ENCODE measurements at regions not wholly inside any gene's neighbourhood (a gene's known extent, or its start where the extent isn't known, plus 50 kb on each side); places are given as distances from the start of the nearest gene placed in this dataset.
"Not testable (repeated sequence)": the region's sequence is repeated elsewhere in the genome, so short reads cannot be mapped to it uniquely, and the experiment has no call there.

GRCh38 chr7:125279961-125280360 lies 350.3 kb upstream of the POT1 start:
- no peak for DNase-seq (ENCODE audit: low spot score)
- no peak for ATAC-seq

GRCh38 chr7:125278318-125278717 lies 348.7 kb upstream of the POT1 start:
- ATAC-seq (no peak), DNase-seq (ENCODE audit: low spot score) (no peak)

DNA sequence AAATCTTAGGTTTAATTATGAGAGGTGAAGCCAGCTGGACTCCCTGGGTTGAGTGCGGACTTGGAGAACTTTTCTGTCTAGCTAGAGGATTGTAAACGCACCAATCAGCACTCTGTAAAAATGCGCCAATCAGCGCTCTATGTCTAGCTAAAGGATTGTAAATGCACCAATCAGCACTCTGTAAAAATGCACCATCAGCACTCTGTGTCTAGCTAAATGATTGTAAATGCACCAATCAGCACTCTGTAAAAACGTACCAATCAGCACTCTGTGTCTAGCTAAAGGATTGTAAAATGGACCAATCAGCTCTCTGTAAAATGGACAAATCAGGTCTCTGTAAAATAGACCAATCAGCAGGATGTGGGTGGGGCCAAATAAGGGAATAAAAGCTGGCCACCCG lies 345.1 kb upstream of the POT1 start:
- not testable (repeated sequence) for ATAC-seq; DNase-seq (ENCODE audit: low spot score)

GRCh38 chr7:125264174-125264856 lies 334.7 kb upstream of the POT1 start:
- ATAC-seq; DNase-seq (ENCODE audit: low spot score): not testable (repeated sequence)

- DNase-seq (ENCODE audit: low spot score); ATAC-seq: not testable (repeated sequence)
These were observed 329.3 kb upstream of the POT1 start for GRCh38 chr7:125258876-125259417.

- no peak for DNase-seq (ENCODE audit: low spot score)
- no peak for ATAC-seq
These were observed 328.0 kb upstream of the POT1 start for GRCh38 chr7:125257617-125258016.

DNA sequence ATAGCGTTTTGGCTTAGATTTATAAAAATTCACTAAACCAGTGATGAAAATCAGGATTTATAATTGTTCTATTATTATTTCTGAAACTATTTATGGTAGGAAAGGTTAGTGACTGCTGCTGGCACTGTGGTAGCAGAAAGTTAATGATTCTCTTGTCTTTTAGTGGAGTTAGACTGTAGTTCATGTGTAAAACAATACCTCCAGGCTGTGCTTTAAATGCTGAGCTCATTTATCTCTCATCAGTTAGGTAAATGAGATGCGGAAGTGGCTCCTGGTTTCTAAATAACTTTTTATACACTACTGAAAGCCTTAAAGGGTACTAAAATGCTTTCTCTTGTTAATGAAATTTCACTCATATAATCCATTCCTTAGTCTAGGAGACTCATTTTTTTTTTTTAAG lies 326.8 kb upstream of the POT1 start:
- no peak for ATAC-seq

GRCh38 chr7:125255810-125256209 lies 326.2 kb upstream of the POT1 start:
- DNase-seq (ENCODE audit: low spot score): no peak
- ATAC-seq: no peak

More for the DNA sequence above, 326.8 kb upstream of the POT1 start:
- DNase-seq (ENCODE audit: low spot score): no peak

GRCh38 chr7:125254566-125254965 lies 324.9 kb upstream of the POT1 start:
- ATAC-seq (no peak), DNase-seq (ENCODE audit: low spot score) (no peak)

DNA sequence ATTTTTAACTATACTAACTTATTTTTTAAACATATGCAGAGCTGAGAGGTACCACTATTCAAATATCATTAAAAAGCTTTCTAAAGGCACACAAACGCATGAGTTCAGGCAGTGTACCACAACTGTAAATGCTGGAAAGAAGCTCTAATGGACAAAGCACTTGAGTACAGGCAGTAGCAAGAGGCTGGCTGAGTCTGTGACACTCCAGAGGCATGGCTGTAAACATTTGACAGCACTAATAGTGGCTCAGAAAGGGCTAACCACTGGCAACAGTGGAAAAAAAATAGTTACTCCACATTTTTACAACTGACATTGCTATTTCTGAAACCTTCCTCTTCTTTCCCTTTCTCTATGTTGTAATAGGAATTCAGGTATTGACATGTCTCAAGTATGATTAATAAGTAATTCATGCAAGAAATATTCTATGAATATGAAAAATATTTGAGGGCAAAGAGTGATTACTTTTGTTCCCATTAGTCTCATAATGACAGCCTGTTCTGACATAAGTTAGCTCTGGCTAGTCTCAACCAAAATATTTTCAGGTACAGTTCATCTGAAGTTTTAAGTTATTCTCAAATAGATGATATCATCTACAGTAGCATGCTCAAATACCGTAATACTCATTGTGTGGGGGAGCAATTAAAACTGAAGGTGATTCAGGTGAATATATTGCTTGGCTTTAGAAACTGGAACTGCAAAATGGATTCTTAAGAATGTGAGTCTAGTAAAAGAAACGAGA lies 324.0 kb upstream of the POT1 start:
- ATAC-seq: no peak
- no peak for DNase-seq (ENCODE audit: low spot score)

GRCh38 chr7:125247514-125248098 lies 318.0 kb upstream of the POT1 start:
- DNase-seq (ENCODE audit: low spot score) (no peak), ATAC-seq (no peak)

- DNase-seq (ENCODE audit: low spot score) (no peak), ATAC-seq (no peak)
These were observed 317.1 kb upstream of the POT1 start for GRCh38 chr7:125246706-125247105.

DNA sequence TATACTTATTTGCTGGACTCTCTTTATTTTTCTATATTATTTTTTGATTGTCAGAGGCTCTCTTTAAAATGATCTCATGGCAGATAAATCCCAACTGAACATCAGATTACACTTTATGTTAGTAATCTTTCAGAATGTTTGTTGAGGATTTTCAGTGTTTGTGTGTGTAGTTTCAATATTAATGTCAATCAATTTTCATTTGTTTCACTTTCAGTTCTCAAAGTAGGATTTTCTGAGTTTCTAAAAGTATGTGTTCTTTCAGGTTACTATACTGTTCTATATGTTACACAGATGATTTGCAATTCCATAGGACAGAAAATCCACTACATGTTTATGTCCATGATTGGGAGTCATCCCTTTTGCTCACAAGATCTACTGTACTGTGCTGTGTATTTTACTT lies 311.9 kb upstream of the POT1 start:
- DNase-seq (ENCODE audit: low spot score): no peak
- no peak for ATAC-seq

- DNase-seq (ENCODE audit: low spot score): no peak
- no peak for ATAC-seq
These were observed 293.0 kb upstream of the POT1 start for GRCh38 chr7:125222596-125222995.

DNA sequence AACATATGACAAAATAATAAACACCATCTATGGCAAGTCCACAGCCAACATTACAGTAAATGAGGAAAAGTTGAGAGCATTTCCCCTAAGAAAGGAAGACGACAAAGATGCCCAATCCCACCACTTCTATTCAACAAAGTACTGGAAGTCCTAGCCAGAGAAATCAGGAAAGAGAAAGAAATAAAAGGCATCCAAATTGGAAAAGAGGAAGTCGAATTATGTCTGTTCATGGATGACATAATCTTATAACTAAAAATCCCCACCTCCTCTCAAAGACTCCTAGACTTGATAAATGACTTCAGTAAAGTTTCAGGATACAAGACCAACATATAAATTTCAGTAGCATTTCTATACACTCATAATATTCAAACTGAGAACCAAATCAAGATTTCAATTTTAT lies 288.5 kb upstream of the POT1 start:
- ATAC-seq: no peak
- DNase-seq (ENCODE audit: low spot score): no peak

DNA sequence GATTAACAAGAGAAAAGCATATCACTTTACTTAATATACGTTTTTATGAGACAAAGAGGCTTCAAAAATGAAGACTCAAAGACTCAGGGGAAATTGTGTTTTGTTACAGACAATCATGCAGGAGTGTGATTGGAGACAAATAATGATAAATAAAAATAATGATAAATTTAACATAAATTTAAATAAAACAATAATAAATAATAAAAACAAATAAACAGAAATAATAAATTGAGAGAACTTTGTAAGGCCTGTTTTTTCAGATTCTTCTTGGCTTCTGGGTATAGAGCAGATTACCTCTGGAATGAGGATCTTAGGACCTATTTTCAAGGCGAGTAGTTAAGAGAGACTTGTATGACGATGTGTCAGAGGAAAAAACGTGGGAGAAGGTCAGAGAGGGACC lies 271.4 kb upstream of the POT1 start:
- ATAC-seq (no peak), DNase-seq (ENCODE audit: low spot score) (no peak)

- no peak for DNase-seq (ENCODE audit: low spot score)
- ATAC-seq: no peak
These were observed 268.2 kb upstream of the POT1 start for GRCh38 chr7:125197731-125198393.

GRCh38 chr7:125195156-125195555 lies 265.5 kb upstream of the POT1 start:
- ATAC-seq (no peak), DNase-seq (ENCODE audit: low spot score) (no peak)

- no peak for ATAC-seq
- DNase-seq (ENCODE audit: low spot score): no peak
These were observed 263.6 kb upstream of the POT1 start for GRCh38 chr7:125193263-125193662.

- ATAC-seq (no peak), DNase-seq (ENCODE audit: low spot score) (no peak)
These were observed 255.2 kb upstream of the POT1 start for GRCh38 chr7:125184801-125185200.

DNA sequence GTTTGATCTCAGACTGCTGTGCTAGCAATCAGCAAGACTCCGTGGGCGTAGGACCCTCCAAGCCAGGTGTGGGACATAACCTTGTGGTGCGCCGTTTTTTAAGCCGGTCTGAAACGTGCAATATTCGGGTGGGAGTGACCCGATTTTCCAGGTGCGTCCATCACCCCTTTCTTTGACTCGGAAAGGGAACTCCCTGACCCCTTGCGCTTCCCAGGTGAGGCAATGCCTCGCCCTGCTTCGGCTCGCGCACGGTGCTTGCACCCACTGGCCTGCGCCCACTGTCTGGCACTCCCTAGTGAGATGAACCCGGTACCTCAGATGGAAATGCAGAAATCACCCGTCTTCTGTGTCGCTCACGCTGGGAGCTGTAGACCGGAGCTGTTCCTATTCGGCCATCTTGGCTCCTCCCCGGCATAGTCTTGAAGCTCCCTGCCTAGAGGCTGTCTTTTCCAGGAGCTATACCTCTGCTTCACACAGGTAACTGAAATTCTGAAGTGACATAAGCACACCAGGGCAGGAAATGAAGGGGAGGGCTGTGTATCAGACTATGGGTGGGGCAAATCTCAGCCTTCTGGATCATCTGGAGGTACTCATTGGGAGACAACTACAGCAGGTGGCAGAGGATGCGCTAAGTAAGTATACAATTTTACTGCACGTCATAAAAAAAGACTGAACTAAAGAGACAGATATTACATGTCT lies 252.1 kb upstream of the POT1 start:
- not testable (repeated sequence) for ATAC-seq

More for the DNA sequence above, 252.1 kb upstream of the POT1 start:
- DNase-seq (ENCODE audit: low spot score): not testable (repeated sequence)

Data from left lobe of liver (tissue), 2 donors.